ENCODE measurements at regions not wholly inside any gene's neighbourhood (a gene's known extent, or its start where the extent isn't known, plus 50 kb on each side); places are given as distances from the start of the nearest gene placed in this dataset.
"Not testable (repeated sequence)": the region's sequence is repeated elsewhere in the genome, so short reads cannot be mapped to it uniquely, and the experiment has no call there.

DNA sequence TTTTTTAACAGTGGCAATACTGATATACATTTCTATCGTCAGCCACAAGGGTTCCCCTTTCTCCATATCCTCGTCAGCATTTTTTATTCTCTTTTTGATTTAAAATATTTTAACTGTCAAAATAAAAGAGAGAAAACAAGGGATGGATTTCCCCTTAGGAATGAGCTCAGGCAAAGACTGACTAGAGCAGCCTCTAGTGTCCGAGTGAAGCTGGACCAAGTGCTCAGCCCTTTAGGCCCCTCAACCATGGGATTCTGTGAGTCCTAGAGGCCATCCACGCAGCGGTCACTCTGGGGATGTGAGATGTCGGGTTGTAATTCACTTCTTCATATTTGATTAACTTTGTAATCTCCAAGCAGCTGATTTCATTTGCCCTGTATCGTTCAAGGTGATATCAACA, 137.4 kb upstream of the RNF32 start:
- Histone ChIP-seq H3K27ac (ENCODE audit: low read depth in 1 of 3, low read length in 2 of 3) (no peak overlapping the region), H3K36me3 (ENCODE audit: control insufficient read depth in 3 of 3, insufficient read depth in 2 of 3, low read depth in 1 of 3, low read length in 3 of 3) (no peaks in the 10 kb centered on the region), H3K4me3 (ENCODE audit: low read depth in 1 of 3, low read length in 3 of 3) (no peak overlapping the region), H3K4me1 (ENCODE audit: control insufficient read depth in 3 of 3, insufficient read depth in 2 of 3, low read depth in 1 of 3, low read length in 2 of 3) (no peaks in the 10 kb centered on the region), H3K27me3 (ENCODE audit: control insufficient read depth in 3 of 3, insufficient read depth in 3 of 3, low read length in 3 of 3) (no peaks in the 10 kb centered on the region), H3K9me3 (ENCODE audit: control insufficient read depth in 2 of 2, insufficient read depth in 1 of 2, low read depth in 1 of 2, low read length in 1 of 2) (no peaks in the 10 kb centered on the region)
- DNase-seq = no peak
- FAIRE-seq = no peak
- 69 to 77% (median 77%) methylated on average over 7 of the region's 7 CpGs for WGBS, 3 donors

DNA sequence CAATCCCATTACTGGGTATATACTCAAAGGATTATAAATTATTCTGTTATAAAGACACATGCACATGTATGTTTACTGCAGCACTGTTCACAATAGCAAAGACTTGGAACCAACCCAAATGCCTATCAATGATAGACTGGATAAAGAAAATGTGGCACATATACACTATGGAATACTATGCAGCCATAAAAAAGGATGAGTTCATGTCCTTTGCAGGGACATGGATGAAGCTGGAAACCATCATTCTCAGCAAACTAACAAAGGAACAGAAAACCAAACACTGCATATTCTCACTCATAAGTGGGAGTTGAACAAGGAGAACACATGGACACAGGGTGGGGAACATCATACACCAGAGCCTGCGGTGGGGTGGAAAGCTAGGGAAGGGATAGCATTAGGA, 138.8 kb upstream of the RNF32 start:
- FAIRE-seq; H3K4me3 ChIP-seq (ENCODE audit: low read depth in 1 of 3, low read length in 3 of 3); H3K4me1 ChIP-seq (ENCODE audit: control insufficient read depth in 3 of 3, insufficient read depth in 2 of 3, low read depth in 1 of 3, low read length in 2 of 3); H3K9me3 ChIP-seq (ENCODE audit: control insufficient read depth in 2 of 2, insufficient read depth in 1 of 2, low read depth in 1 of 2, low read length in 1 of 2); H3K27me3 ChIP-seq (ENCODE audit: control insufficient read depth in 3 of 3, insufficient read depth in 3 of 3, low read length in 3 of 3); H3K27ac ChIP-seq (ENCODE audit: low read depth in 1 of 3, low read length in 2 of 3); H3K36me3 ChIP-seq (ENCODE audit: control insufficient read depth in 3 of 3, insufficient read depth in 2 of 3, low read depth in 1 of 3, low read length in 3 of 3); DNase-seq: not testable (repeated sequence)
- WGBS, 3 donors = 94 to 98% (median 95%) methylated on average over 1 of the region's 1 CpG

DNA sequence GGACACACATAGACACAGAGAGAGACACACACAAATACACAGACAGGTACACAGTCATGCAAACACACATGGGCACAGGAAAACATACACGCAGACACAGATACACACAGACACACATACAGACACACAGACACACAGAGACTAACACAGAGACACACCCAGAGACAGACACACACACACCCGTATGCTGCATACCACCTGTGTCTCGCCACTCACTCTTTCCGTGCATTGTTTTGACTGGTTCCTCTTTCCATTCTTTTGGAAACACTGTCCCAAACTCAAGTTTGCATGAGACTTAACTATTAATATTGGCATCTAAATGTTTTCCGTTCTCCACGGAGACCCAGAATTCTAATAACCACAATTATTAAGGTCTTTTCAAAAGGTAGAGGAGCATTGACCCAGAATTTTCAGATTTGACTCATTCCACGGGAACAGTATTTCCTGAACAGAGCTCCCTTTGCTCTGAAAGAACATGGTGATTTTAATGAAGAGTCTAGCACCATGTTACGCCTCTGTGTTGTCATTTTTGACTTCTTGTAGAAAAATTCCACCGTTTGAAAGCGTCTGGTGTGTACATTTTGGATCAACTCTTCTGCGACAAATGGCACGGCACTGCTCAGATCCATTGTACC, 141.2 kb upstream of the RNF32 start:
- no peaks in the 10 kb centered on the region for H3K27me3 ChIP-seq (ENCODE audit: control insufficient read depth in 3 of 3, insufficient read depth in 3 of 3, low read length in 3 of 3)
- DNase-seq (no peak), FAIRE-seq (no peak)
- 79 to 84% (median 80%) methylated on average over 12 of the region's 12 CpGs for WGBS, 3 donors
- no peak overlapping the region for H3K4me3 ChIP-seq (ENCODE audit: low read depth in 1 of 3, low read length in 3 of 3)
- H3K36me3 ChIP-seq (ENCODE audit: control insufficient read depth in 3 of 3, insufficient read depth in 2 of 3, low read depth in 1 of 3, low read length in 3 of 3) = no peaks in the 10 kb centered on the region
- H3K27ac ChIP-seq (ENCODE audit: low read depth in 1 of 3, low read length in 2 of 3) = no peak overlapping the region
- no peaks in the 10 kb centered on the region for H3K4me1 ChIP-seq (ENCODE audit: control insufficient read depth in 3 of 3, insufficient read depth in 2 of 3, low read depth in 1 of 3, low read length in 2 of 3)
- no peaks in the 10 kb centered on the region for H3K9me3 ChIP-seq (ENCODE audit: control insufficient read depth in 2 of 2, insufficient read depth in 1 of 2, low read depth in 1 of 2, low read length in 1 of 2)

DNA sequence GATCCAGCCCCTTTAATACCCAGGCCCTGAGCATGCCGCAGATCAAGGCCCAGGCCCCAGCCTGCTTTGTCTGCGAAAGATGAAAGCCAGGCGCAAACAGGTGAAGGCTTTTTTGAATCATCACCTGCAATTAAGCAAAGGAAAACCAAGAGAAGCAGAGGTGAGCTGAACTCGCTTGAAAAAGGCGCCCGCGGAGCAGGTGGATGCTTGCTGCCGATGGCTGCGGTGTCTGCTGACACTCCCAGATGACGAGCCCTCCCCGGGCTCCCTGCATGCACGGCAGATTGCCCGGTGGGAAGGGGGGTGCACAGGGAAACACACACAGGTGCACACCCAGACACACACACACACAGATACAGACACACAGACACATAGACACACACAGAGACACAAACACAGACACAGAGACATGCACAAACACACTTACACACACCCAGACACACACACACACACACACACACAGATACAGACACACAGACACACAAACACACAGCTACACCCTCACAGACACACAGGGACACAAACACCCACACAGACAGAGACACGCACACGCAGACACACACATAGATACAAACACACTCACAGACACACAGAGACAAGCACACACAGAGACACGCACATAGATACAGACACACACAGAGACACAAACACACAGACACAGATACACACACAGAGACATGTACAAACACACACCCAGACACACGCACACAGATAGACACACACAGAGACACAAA, 142.6 kb upstream of the RNF32 start:
- FAIRE-seq = no peak
- H3K27me3 ChIP-seq (ENCODE audit: control insufficient read depth in 3 of 3, insufficient read depth in 3 of 3, low read length in 3 of 3) = peaks cover 0 to 1% (median 0%) of the 10 kb centered on the region in 3 donors
- 73 to 87% (median 83%) methylated on average over 17 of the region's 17 CpGs for WGBS, 3 donors

DNA sequence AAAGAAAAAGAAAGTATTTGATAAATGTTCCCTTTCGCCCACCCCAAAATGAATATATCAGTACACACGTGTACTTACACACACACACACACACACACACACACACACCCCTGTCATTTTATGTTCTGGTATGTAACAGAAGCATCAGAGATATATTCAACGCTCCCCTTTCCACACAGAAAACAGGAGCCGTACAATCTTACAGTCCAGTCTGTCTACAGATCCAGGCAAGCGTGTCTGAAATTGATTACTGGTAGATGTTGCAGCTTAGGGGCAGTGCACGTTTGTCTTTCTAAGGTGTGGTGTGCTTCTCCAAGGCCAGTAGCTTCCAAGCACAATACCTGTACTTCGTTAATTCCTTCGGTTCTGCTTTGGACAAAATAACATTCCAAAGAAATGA, 143.7 kb upstream of the RNF32 start:
- no peak overlapping the region for H3K4me3 ChIP-seq (ENCODE audit: low read depth in 1 of 3, low read length in 3 of 3)
- H3K4me1 ChIP-seq (ENCODE audit: control insufficient read depth in 3 of 3, insufficient read depth in 2 of 3, low read depth in 1 of 3, low read length in 2 of 3) = no peaks in the 10 kb centered on the region
- DNase-seq (no peak), FAIRE-seq (no peak)
- H3K27ac ChIP-seq (ENCODE audit: low read depth in 1 of 3, low read length in 2 of 3) = no peak overlapping the region
- H3K9me3 ChIP-seq (ENCODE audit: control insufficient read depth in 2 of 2, insufficient read depth in 1 of 2, low read depth in 1 of 2, low read length in 1 of 2) = no peaks in the 10 kb centered on the region
- H3K27me3 ChIP-seq (ENCODE audit: control insufficient read depth in 3 of 3, insufficient read depth in 3 of 3, low read length in 3 of 3) = peaks cover 0 to 1% (median 0%) of the 10 kb centered on the region in 3 donors
- WGBS, 3 donors = 70 to 82% (median 74%) methylated on average over 8 of the region's 8 CpGs
- no peaks in the 10 kb centered on the region for H3K36me3 ChIP-seq (ENCODE audit: control insufficient read depth in 3 of 3, insufficient read depth in 2 of 3, low read depth in 1 of 3, low read length in 3 of 3)

More for the DNA sequence above, 142.6 kb upstream of the RNF32 start:
- DNase-seq = no peak
- no peaks in the 10 kb centered on the region for H3K9me3 ChIP-seq (ENCODE audit: control insufficient read depth in 2 of 2, insufficient read depth in 1 of 2, low read depth in 1 of 2, low read length in 1 of 2)
- no peaks in the 10 kb centered on the region for H3K4me1 ChIP-seq (ENCODE audit: control insufficient read depth in 3 of 3, insufficient read depth in 2 of 3, low read depth in 1 of 3, low read length in 2 of 3)
- no peak overlapping the region for H3K27ac ChIP-seq (ENCODE audit: low read depth in 1 of 3, low read length in 2 of 3)
- H3K4me3 ChIP-seq (ENCODE audit: low read depth in 1 of 3, low read length in 3 of 3) = no peak overlapping the region
- no peaks in the 10 kb centered on the region for H3K36me3 ChIP-seq (ENCODE audit: control insufficient read depth in 3 of 3, insufficient read depth in 2 of 3, low read depth in 1 of 3, low read length in 3 of 3)

DNA sequence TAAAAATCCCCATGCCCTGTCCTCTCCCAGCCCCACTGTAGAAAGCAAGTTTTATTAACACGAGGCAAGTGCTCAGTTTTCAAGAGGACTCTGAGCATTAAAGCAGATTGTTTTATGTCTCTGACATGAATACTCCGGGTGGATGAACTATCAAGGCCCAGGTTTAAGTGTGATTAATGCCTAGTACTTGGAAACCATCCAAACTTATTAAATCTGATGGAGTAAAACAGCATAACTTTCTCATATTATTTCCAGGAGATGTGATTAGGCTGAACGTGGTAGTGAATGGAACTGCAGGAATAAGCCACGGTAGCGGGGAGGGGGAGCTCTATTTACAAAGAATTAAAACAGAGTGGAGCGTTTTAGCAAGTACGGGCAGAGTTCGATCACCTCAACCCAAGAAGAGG, 144.2 kb upstream of the RNF32 start:
- 42 to 49% (median 48%) methylated on average over 8 of the region's 8 CpGs for whole genome bisulfite sequencing, 3 donors
- Histone ChIP-seq H3K9me3 (ENCODE audit: control insufficient read depth in 2 of 2, insufficient read depth in 1 of 2, low read depth in 1 of 2, low read length in 1 of 2) (no peaks in the 10 kb centered on the region), H3K27ac (ENCODE audit: low read depth in 1 of 3, low read length in 2 of 3) (no peak overlapping the region), H3K4me1 (ENCODE audit: control insufficient read depth in 3 of 3, insufficient read depth in 2 of 3, low read depth in 1 of 3, low read length in 2 of 3) (no peaks in the 10 kb centered on the region), H3K36me3 (ENCODE audit: control insufficient read depth in 3 of 3, insufficient read depth in 2 of 3, low read depth in 1 of 3, low read length in 3 of 3) (no peaks in the 10 kb centered on the region), H3K4me3 (ENCODE audit: low read depth in 1 of 3, low read length in 3 of 3) (no peak overlapping the region), H3K27me3 (ENCODE audit: control insufficient read depth in 3 of 3, insufficient read depth in 3 of 3, low read length in 3 of 3) (peaks cover 0 to 1% (median 0%) of the 10 kb centered on the region in 3 donors)
- FAIRE-seq (no peak), DNase-seq (peak in 1 of 2 donors; percentile 23)

DNA sequence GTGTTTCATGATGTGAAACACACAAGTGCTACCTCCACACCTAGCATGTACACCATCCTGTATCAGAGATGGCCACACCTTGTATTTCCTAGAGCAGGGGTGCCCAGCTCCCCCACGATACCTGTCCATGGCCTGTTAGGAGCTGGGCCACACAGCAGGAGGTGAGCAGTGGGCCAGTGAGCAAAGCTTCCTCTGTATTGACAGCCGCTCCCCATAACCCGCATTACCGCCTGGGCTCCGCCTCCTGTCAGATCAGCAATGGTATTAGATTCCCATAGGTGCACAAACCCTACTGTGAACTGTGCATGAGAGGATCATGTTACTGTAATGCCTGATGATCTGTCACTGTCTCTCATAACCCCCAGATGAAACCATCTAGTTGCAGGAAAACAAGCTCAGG, 145.6 kb upstream of the RNF32 start:
- FAIRE-seq (no peak), DNase-seq (no peak)
- Histone ChIP-seq H3K4me3 (ENCODE audit: low read depth in 1 of 3, low read length in 3 of 3) (no peak overlapping the region), H3K4me1 (ENCODE audit: control insufficient read depth in 3 of 3, insufficient read depth in 2 of 3, low read depth in 1 of 3, low read length in 2 of 3) (no peaks in the 10 kb centered on the region), H3K36me3 (ENCODE audit: control insufficient read depth in 3 of 3, insufficient read depth in 2 of 3, low read depth in 1 of 3, low read length in 3 of 3) (no peaks in the 10 kb centered on the region), H3K27ac (ENCODE audit: low read depth in 1 of 3, low read length in 2 of 3) (no peak overlapping the region), H3K27me3 (ENCODE audit: control insufficient read depth in 3 of 3, insufficient read depth in 3 of 3, low read length in 3 of 3) (peaks cover 0 to 1% (median 0%) of the 10 kb centered on the region in 3 donors), H3K9me3 (ENCODE audit: control insufficient read depth in 2 of 2, insufficient read depth in 1 of 2, low read depth in 1 of 2, low read length in 1 of 2) (no peaks in the 10 kb centered on the region)
- 88 to 94% (median 94%) methylated on average over 5 of the region's 5 CpGs for WGBS, 3 donors

DNA sequence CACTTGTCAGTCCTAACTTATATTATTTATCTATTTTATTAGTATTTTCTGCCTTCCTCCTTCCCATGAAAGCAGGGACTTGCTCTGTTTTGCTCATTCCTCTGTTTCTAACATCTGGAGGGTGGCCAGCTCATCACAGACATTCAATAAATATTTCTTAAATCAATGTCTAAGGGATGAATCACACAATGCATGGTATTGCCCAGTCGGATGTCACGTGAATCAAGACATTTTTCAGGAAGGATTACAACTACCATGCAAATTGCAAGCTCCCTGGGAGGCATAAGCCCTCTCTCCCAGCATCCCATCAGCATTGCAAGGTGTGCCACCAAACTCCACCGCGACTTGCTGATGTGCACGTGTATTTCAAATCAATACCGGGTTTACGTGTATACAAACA, 146.6 kb upstream of the RNF32 start:
- Histone ChIP-seq H3K9me3 (ENCODE audit: control insufficient read depth in 2 of 2, insufficient read depth in 1 of 2, low read depth in 1 of 2, low read length in 1 of 2) (no peaks in the 10 kb centered on the region), H3K4me3 (ENCODE audit: low read depth in 1 of 3, low read length in 3 of 3) (no peak overlapping the region), H3K27me3 (ENCODE audit: control insufficient read depth in 3 of 3, insufficient read depth in 3 of 3, low read length in 3 of 3) (peaks cover 0 to 1% (median 0%) of the 10 kb centered on the region in 3 donors), H3K27ac (ENCODE audit: low read depth in 1 of 3, low read length in 2 of 3) (no peak overlapping the region), H3K36me3 (ENCODE audit: control insufficient read depth in 3 of 3, insufficient read depth in 2 of 3, low read depth in 1 of 3, low read length in 3 of 3) (no peaks in the 10 kb centered on the region), H3K4me1 (ENCODE audit: control insufficient read depth in 3 of 3, insufficient read depth in 2 of 3, low read depth in 1 of 3, low read length in 2 of 3) (no peaks in the 10 kb centered on the region)
- FAIRE-seq = no peak
- no peak for DNase-seq
- WGBS, 3 donors = 88 to 97% (median 89%) methylated on average over 7 of the region's 7 CpGs
